KMS-11 (cell line): ENCODE measurements at regions not wholly inside any gene's neighbourhood (a gene's known extent, or its start where the extent isn't known, plus 50 kb on each side); places are given as distances from the start of the nearest gene placed in this dataset.

ENCODE experiments used
- H2AFZ ChIP-seq: fragments of 200-600 bp; sonication (generic); 2 replicates; pipeline ENCODE4 v1.6.1; 2016; ENCODE audit warnings: antibody characterized with exemption, mixed run types, low read depth
- H3K27ac ChIP-seq: fragments of 200-600 bp; sonication (generic); 2 replicates; pipeline ENCODE4 v1.6.1; 2016; ENCODE audit warnings: mild to moderate bottlenecking, mixed run types
- H3K27me3 ChIP-seq: fragments of 200-600 bp; sonication (generic); 2 replicates; pipeline ENCODE4 v1.6.1; 2017; ENCODE audit warnings: mild to moderate bottlenecking, low read depth, mixed run types, moderate library complexity; ENCODE audit not compliant: insufficient read depth
- H3K36me3 ChIP-seq: fragments of 200-600 bp; sonication (generic); 2 replicates; pipeline ENCODE4 v1.6.1; 2017; ENCODE audit warnings: mild to moderate bottlenecking, mixed run types; ENCODE audit not compliant: insufficient read depth
- H3K4me1 ChIP-seq: fragments of 200-600 bp; sonication (generic); 2 replicates; pipeline ENCODE4 v1.6.1; 2016; ENCODE audit warnings: mild to moderate bottlenecking, low read depth, mixed run types; ENCODE audit not compliant: poor library complexity, severe bottlenecking
- H3K4me2 ChIP-seq: fragments of 200-600 bp; sonication (generic); 2 replicates; pipeline ENCODE4 v1.7.0; 2016; ENCODE audit warnings: mild to moderate bottlenecking, mixed run types
- H3K4me3 ChIP-seq: fragments of 200-600 bp; sonication (generic); IDR thresholded peaks from 2 replicates; pipeline ENCODE4 v1.6.1; 2017; ENCODE audit warnings: low read depth, low read length, mixed read lengths; ENCODE audit not compliant: insufficient read depth
- H3K79me2 ChIP-seq: fragments of 200-600 bp; sonication (generic); 2 replicates; pipeline ENCODE4 v1.6.1; 2016; ENCODE audit warnings: low read depth, mixed run types; ENCODE audit not compliant: insufficient read depth
- H3K9ac ChIP-seq: fragments of 200-600 bp; sonication (generic); 2 replicates; pipeline ENCODE4 v1.6.1; 2016; ENCODE audit warnings: mild to moderate bottlenecking, mixed run types
- H4K20me1 ChIP-seq: fragments of 200-600 bp; sonication (generic); 2 replicates; pipeline ENCODE4 v1.6.1; 2016; ENCODE audit warnings: mild to moderate bottlenecking, mixed run types; ENCODE audit not compliant: insufficient read depth
- TF ChIP-seq, protein P1 (sequence below): fragments of 200-600 bp; sonication (generic); conservative IDR thresholded peaks from 2 replicates; pipeline ENCODE4 v1.6.1; 2017; ENCODE audit warnings: low read depth, mild to moderate bottlenecking, antibody characterized with exemption, low read length, moderate library complexity, mixed read lengths

DNA sequence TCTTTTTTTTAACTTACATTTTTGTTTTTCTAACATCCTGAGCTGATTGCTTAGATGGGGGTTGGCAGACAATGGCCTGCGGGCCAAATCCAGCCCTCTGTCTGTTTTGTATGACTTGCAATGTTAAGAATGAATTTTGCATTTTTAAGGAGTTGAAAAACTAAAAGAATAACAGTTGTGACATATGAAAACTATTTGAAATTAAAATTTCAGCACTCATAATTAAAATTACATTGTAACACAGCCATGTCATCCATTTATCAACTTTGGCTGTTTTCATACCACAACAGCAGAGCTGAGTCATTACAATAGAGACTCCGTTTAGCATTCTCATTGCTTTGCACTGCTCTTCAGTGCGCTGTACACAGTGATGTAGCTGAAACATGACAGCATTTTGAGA is 94.1 kb upstream of the MC4R start:
- Histone ChIP-seq H3K79me2 (no peaks in the 10 kb centered on the region), H2AFZ (no peak overlapping the region), H3K9ac (no peak overlapping the region), H3K4me2 (no peak overlapping the region), H3K27me3 (no peaks in the 10 kb centered on the region), H4K20me1 (no peaks in the 10 kb centered on the region), H3K27ac (no peak overlapping the region), H3K36me3 (no peaks in the 10 kb centered on the region), H3K4me1 (peaks cover 25% of the 10 kb centered on the region), H3K4me3 (no peak overlapping the region)
- TF ChIP-seq, protein P1, sequence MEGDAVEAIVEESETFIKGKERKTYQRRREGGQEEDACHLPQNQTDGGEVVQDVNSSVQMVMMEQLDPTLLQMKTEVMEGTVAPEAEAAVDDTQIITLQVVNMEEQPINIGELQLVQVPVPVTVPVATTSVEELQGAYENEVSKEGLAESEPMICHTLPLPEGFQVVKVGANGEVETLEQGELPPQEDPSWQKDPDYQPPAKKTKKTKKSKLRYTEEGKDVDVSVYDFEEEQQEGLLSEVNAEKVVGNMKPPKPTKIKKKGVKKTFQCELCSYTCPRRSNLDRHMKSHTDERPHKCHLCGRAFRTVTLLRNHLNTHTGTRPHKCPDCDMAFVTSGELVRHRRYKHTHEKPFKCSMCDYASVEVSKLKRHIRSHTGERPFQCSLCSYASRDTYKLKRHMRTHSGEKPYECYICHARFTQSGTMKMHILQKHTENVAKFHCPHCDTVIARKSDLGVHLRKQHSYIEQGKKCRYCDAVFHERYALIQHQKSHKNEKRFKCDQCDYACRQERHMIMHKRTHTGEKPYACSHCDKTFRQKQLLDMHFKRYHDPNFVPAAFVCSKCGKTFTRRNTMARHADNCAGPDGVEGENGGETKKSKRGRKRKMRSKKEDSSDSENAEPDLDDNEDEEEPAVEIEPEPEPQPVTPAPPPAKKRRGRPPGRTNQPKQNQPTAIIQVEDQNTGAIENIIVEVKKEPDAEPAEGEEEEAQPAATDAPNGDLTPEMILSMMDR: no peak

DNA sequence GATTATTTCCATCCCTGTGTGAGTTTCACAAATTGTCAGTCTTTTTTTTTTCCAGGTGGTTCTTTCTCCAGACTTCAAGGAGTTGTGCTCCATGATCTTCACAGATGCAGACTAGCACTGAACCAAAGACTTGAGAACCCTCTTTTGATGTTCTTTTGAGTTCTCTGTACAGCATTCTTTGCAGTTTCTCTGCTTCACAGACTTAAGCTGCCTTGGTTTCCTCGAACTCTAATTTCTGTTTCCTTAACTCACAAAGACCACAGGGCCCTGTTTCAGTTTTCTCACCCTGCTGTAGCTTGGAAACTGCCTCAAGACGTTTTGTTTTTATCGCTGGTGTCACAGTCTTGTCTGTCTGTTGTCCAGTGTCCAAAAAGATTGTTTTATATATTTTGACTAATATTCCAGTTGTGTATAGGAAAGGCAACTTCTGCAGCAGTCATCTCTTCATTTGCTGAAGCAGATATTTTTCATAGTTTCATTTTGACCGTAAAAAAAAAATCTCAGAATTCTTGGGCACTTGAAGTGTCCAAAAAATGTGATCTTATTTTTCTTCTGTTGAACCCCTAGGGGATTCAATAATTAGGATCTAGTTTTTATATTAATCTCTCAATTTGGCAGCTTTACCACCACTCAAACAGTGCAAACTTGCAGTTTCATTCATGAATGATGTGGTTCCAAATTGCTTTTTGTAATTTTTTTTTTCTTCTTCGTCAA is 97.0 kb upstream of the MC4R start:
- peak overlapping the region; percentile 78 for H3K4me2 ChIP-seq
- H2AFZ ChIP-seq: peak overlapping the region; percentile 70
- TF ChIP-seq, protein P1: no peak
- H4K20me1 ChIP-seq: no peaks in the 10 kb centered on the region
- H3K36me3 ChIP-seq: no peaks in the 10 kb centered on the region
- H3K27me3 ChIP-seq: no peaks in the 10 kb centered on the region
- peaks cover 25% of the 10 kb centered on the region for H3K4me1 ChIP-seq
- H3K4me3 ChIP-seq: no peak overlapping the region
- H3K79me2 ChIP-seq: no peaks in the 10 kb centered on the region
- peak overlapping the region; percentile 58 for H3K9ac ChIP-seq
- peak overlapping the region; percentile 78 for H3K27ac ChIP-seq

DNA sequence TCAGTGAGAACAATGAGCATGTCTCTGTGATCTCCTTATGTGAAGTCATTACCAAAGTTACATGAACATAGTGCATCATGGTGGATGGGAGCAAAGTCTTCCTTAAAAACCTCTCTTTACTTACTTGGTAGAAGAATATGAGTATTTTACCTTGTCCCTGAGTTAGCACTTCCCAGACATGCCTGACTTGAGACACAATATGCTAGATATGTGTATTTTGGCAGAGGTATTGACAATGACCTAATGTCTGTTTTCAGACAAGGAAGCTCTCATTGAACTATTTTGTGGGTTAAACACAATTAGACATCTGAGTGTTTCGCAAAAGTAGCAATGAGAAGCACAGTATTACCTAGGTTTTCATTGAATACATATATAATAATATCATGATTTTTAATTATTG is 99.1 kb upstream of the MC4R start:
- TF ChIP-seq, protein P1: no peak
- Histone ChIP-seq H3K4me2 (no peak overlapping the region), H3K36me3 (no peaks in the 10 kb centered on the region), H3K27ac (no peak overlapping the region), H3K27me3 (no peaks in the 10 kb centered on the region), H4K20me1 (no peaks in the 10 kb centered on the region), H3K79me2 (no peaks in the 10 kb centered on the region), H3K4me3 (no peak overlapping the region), H3K9ac (no peak overlapping the region), H2AFZ (no peak overlapping the region), H3K4me1 (peaks cover 25% of the 10 kb centered on the region)

DNA sequence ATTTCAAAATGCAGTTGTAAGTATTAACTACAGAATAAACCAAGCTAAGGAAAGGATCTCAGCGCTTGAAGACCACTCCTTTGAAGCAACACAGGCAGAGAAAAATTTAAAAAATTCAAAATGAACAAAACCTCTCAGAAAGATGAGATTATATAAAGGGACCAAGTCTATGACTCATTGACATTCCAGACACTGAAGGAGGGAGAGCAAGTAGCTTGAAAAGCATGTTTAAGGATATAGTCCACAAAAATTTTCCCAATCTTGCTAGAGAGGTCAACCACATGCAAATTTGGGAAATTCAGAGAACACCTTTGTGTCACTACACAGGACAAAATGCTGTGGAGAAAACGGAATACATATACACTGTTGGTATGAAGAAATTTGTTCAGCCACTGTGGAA is 112.6 kb upstream of the MC4R start:
- no peaks in the 10 kb centered on the region for H3K79me2 ChIP-seq
- H3K27me3 ChIP-seq: no peaks in the 10 kb centered on the region
- H4K20me1 ChIP-seq: no peaks in the 10 kb centered on the region
- no peaks in the 10 kb centered on the region for H3K36me3 ChIP-seq
- no peak overlapping the region for H2AFZ ChIP-seq
- H3K4me3 ChIP-seq: no peak overlapping the region
- H3K27ac ChIP-seq: no peak overlapping the region
- H3K9ac ChIP-seq: no peak overlapping the region
- TF ChIP-seq, protein P1: no peak
- no peak overlapping the region for H3K4me2 ChIP-seq
- H3K4me1 ChIP-seq: no peaks in the 10 kb centered on the region
